HUES6 (cell line): ENCODE measurements at regions not wholly inside any gene's neighbourhood (a gene's known extent, or its start where the extent isn't known, plus 50 kb on each side); places are given as distances from the start of the nearest gene placed in this dataset.

Experiments used
- H3K27ac ChIP-seq: 2 replicates; pipeline ENCODE4 v1.7.0; 2013; ENCODE audit warnings: low read depth, mild to moderate bottlenecking, low read length, inconsistent platforms
- H3K27me3 ChIP-seq: 2 replicates; pipeline ENCODE4 v1.6.1; 2013; ENCODE audit warnings: low read length; ENCODE audit not compliant: control insufficient read depth, insufficient read depth
- H3K36me3 ChIP-seq: 2 replicates; pipeline ENCODE4 v1.6.1; 2013; ENCODE audit warnings: low read length; ENCODE audit not compliant: control insufficient read depth, insufficient read depth
- H3K4me1 ChIP-seq: 2 replicates; pipeline ENCODE4 v1.6.1; 2013; ENCODE audit warnings: low read length; ENCODE audit not compliant: control insufficient read depth, insufficient read depth
- H3K4me3 ChIP-seq: 2 replicates; pipeline ENCODE4 v1.5.1; 2013; ENCODE audit warnings: low read depth, low read length
- H3K9ac ChIP-seq: one replicate; pipeline ENCODE4 v1.6.1; 2013; ENCODE audit warnings: mild to moderate bottlenecking, low read length
- H3K9me3 ChIP-seq: 2 replicates; pipeline ENCODE4 v1.6.1; 2013; ENCODE audit warnings: low read depth, low read length; ENCODE audit not compliant: control insufficient read depth, insufficient read depth

GRCh38 chr16:86404678-86405077 is 105.6 kb upstream of the FOXF1 start:
- H3K27me3 ChIP-seq = 0 out of 2 replicates have a peak, but pooled peaks cover 7% of the 10 kb centered on the region

GRCh38 chr16:86405319-86405718 is 105.0 kb upstream of the FOXF1 start:
- Histone ChIP-seq H3K9me3 (peaks cover under 1% of the 10 kb centered on the region; the same call in 1 of the 2 replicates), H3K9ac (no peak overlapping the region), H3K4me1 (peaks cover 3% of the 10 kb centered on the region; the same call in 1 of the 2 replicates), H3K27me3 (0 out of 2 replicates have a peak, but pooled peaks cover 7% of the 10 kb centered on the region), H3K27ac (no peak overlapping the region), H3K4me3 (no peak overlapping the region), H3K36me3 (no peaks in the 10 kb centered on the region)

More at GRCh38 chr16:86404678-86405077, 105.6 kb upstream of the FOXF1 start:
- Histone ChIP-seq H3K9ac (no peak overlapping the region), H3K4me1 (peaks cover 3% of the 10 kb centered on the region; the same call in 1 of the 2 replicates), H3K4me3 (no peak overlapping the region), H3K27ac (no peak overlapping the region), H3K36me3 (no peaks in the 10 kb centered on the region), H3K9me3 (no peaks in the 10 kb centered on the region)

GRCh38 chr16:86406056-86406455 is 104.3 kb upstream of the FOXF1 start:
- Histone ChIP-seq H3K9ac (no peak overlapping the region), H3K4me1 (peaks cover 3% of the 10 kb centered on the region; the same call in 1 of the 2 replicates), H3K36me3 (no peaks in the 10 kb centered on the region), H3K9me3 (peaks cover 8% of the 10 kb centered on the region; the same call in 1 of the 2 replicates), H3K27me3 (0 out of 2 replicates have a peak, but pooled peaks cover 7% of the 10 kb centered on the region), H3K4me3 (no peak overlapping the region), H3K27ac (no peak overlapping the region)

- Histone ChIP-seq H3K27ac (no peak overlapping the region), H3K9ac (peak overlapping the region; percentile 1), H3K4me1 (peaks cover 3% of the 10 kb centered on the region; the same call in 1 of the 2 replicates), H3K4me3 (no peak overlapping the region), H3K9me3 (peaks cover 26% of the 10 kb centered on the region), H3K36me3 (no peaks in the 10 kb centered on the region), H3K27me3 (no peaks in the 10 kb centered on the region)
Observed at GRCh38 chr16:86408685-86409084, 101.6 kb upstream of the FOXF1 start.

GRCh38 chr16:86410081-86410480 is 100.2 kb upstream of the FOXF1 start:
- Histone ChIP-seq H3K9ac (no peak overlapping the region), H3K27me3 (no peaks in the 10 kb centered on the region), H3K9me3 (peaks cover 26% of the 10 kb centered on the region), H3K4me1 (peaks cover 3% of the 10 kb centered on the region; the same call in 1 of the 2 replicates), H3K4me3 (no peak overlapping the region), H3K36me3 (no peaks in the 10 kb centered on the region), H3K27ac (no peak overlapping the region)

- no peaks in the 10 kb centered on the region for H3K27me3 ChIP-seq
- no peaks in the 10 kb centered on the region for H3K36me3 ChIP-seq
- H3K4me1 ChIP-seq = peaks cover 3% of the 10 kb centered on the region; the same call in 1 of the 2 replicates
- peaks cover 26% of the 10 kb centered on the region for H3K9me3 ChIP-seq
- H3K4me3 ChIP-seq = no peak overlapping the region
- H3K9ac ChIP-seq = no peak overlapping the region
- no peak overlapping the region for H3K27ac ChIP-seq
Observed at GRCh38 chr16:86410529-86410928, 99.8 kb upstream of the FOXF1 start.

GRCh38 chr16:86411897-86412296 is 98.4 kb upstream of the FOXF1 start:
- Histone ChIP-seq H3K27ac (no peak overlapping the region), H3K9me3 (peaks cover 26% of the 10 kb centered on the region), H3K36me3 (no peaks in the 10 kb centered on the region), H3K4me1 (peaks cover 3% of the 10 kb centered on the region; the same call in 1 of the 2 replicates), H3K4me3 (no peak overlapping the region), H3K9ac (no peak overlapping the region), H3K27me3 (no peaks in the 10 kb centered on the region)

- H3K4me1 ChIP-seq = no peaks in the 10 kb centered on the region
- no peak overlapping the region for H3K27ac ChIP-seq
- no peak overlapping the region for H3K4me3 ChIP-seq
- no peak overlapping the region for H3K9ac ChIP-seq
- no peaks in the 10 kb centered on the region for H3K27me3 ChIP-seq
- H3K9me3 ChIP-seq = peaks cover 26% of the 10 kb centered on the region
- H3K36me3 ChIP-seq = no peaks in the 10 kb centered on the region
Observed at GRCh38 chr16:86414991-86415740, 95.2 kb upstream of the FOXF1 start.

GRCh38 chr16:86418981-86419380 is 91.3 kb upstream of the FOXF1 start:
- Histone ChIP-seq H3K9ac (no peak overlapping the region), H3K9me3 (no peaks in the 10 kb centered on the region; the same call in 1 of the 2 replicates), H3K27ac (no peak overlapping the region), H3K4me3 (no peak overlapping the region), H3K4me1 (no peaks in the 10 kb centered on the region; the same call in 1 of the 2 replicates), H3K27me3 (no peaks in the 10 kb centered on the region), H3K36me3 (no peaks in the 10 kb centered on the region)

- no peaks in the 10 kb centered on the region for H3K27me3 ChIP-seq
- H3K36me3 ChIP-seq = no peaks in the 10 kb centered on the region
- H3K9ac ChIP-seq = no peak overlapping the region
- H3K27ac ChIP-seq = no peak overlapping the region
- peaks cover 2% of the 10 kb centered on the region; the same call in 1 of the 2 replicates for H3K4me1 ChIP-seq
- no peaks in the 10 kb centered on the region; the same call in 1 of the 2 replicates for H3K9me3 ChIP-seq
- H3K4me3 ChIP-seq = no peak overlapping the region
Observed at GRCh38 chr16:86419518-86419917, 90.8 kb upstream of the FOXF1 start.

GRCh38 chr16:86421995-86422394 is 88.3 kb upstream of the FOXF1 start:
- H3K36me3 ChIP-seq = no peaks in the 10 kb centered on the region
- no peak overlapping the region for H3K9ac ChIP-seq
- peaks cover 7% of the 10 kb centered on the region; the same call in 1 of the 2 replicates for H3K4me1 ChIP-seq
- no peaks in the 10 kb centered on the region; the same call in 1 of the 2 replicates for H3K9me3 ChIP-seq
- no peak overlapping the region for H3K4me3 ChIP-seq
- no peak overlapping the region for H3K27ac ChIP-seq
- H3K27me3 ChIP-seq = no peaks in the 10 kb centered on the region
